OCI-LY7 (cell line): ENCODE measurements at regions not wholly inside any gene's neighbourhood (a gene's known extent, or its start where the extent isn't known, plus 50 kb on each side); places are given as distances from the start of the nearest gene placed in this dataset.

Experiments
- BruUV-seq: library from RNA; stranded (reverse); fragments of 400-500 nt; replicated peaks from 2 replicates; lab custom pipeline; 2021; lab: Mats Ljungman, UMichigan
- CTCF ChIA-PET: fragments of 300-600 bp; sonication (Branson Sonifier 250); formaldehyde crosslinking; loops from one replicate; lab custom pipeline; 2022; ENCODE audit warnings: antibody characterized with exemption; ENCODE audit not compliant: unreplicated experiment; lab: Charles Lee
- POLR2A ChIA-PET: fragments of 300-600 bp; sonication (Branson Sonifier 250); formaldehyde crosslinking; loops from one replicate; lab custom pipeline; 2022; ENCODE audit warnings: antibody characterized with exemption; lab: Charles Lee
- DNase-seq: peaks from one replicate; pipeline ENCODE4 v3.0.0-alpha.2; 2015; ENCODE audit warnings: low spot score
- H2AFZ ChIP-seq: fragments of 200-600 bp; sonication (generic), shearing (Covaris generic); 2 replicates; pipeline ENCODE4 v1.6.1; 2014; ENCODE audit warnings: mild to moderate bottlenecking, antibody characterized with exemption, low read length, moderate library complexity
- H3K27ac ChIP-seq: fragments of 200-600 bp; sonication (generic); 2 replicates; pipeline ENCODE4 v1.5.1; 2014; ENCODE audit warnings: mixed run types, low read depth, mild to moderate bottlenecking, moderate library complexity, low read length, inconsistent platforms; ENCODE audit not compliant: poor library complexity, severe bottlenecking
- H3K36me3 ChIP-seq: fragments of 200-600 bp; sonication (generic); 2 replicates; pipeline ENCODE4 v1.6.1; 2014; ENCODE audit warnings: mild to moderate bottlenecking, antibody characterized with exemption, low read length, moderate library complexity, mixed read lengths; ENCODE audit not compliant: insufficient read depth
- H3K4me1 ChIP-seq: fragments of 200-600 bp; sonication (generic); 2 replicates; pipeline ENCODE4 v1.5.1; 2014; ENCODE audit warnings: mild to moderate bottlenecking, low read length; ENCODE audit not compliant: insufficient read depth, poor library complexity, severe bottlenecking
- H3K4me2 ChIP-seq: fragments of 200-600 bp; sonication (generic); 2 replicates; pipeline ENCODE4 v1.6.1; 2014; ENCODE audit warnings: mild to moderate bottlenecking, low read length
- H3K4me3 ChIP-seq: fragments of 200-600 bp; sonication (generic); 2 replicates; pipeline ENCODE4 v1.5.1; 2014; ENCODE audit warnings: mild to moderate bottlenecking, low read depth, low read length; ENCODE audit not compliant: poor library complexity, severe bottlenecking
- H3K79me2 ChIP-seq: fragments of 200-600 bp; sonication (generic); 2 replicates; pipeline ENCODE4 v1.6.1; 2016; ENCODE audit warnings: low read depth, mild to moderate bottlenecking, low read length, moderate library complexity, mixed read lengths; ENCODE audit not compliant: insufficient read depth
- H3K9me2 ChIP-seq: fragments of 200-600 bp; sonication (generic); 2 replicates; pipeline ENCODE4 v1.6.1; 2016; ENCODE audit warnings: mild to moderate bottlenecking, low read length, mixed read lengths; ENCODE audit not compliant: insufficient read depth
- H3K9me3 ChIP-seq: fragments of 200-600 bp; sonication (generic); 2 replicates; pipeline ENCODE4 v1.6.1; 2014; ENCODE audit warnings: mild to moderate bottlenecking, mixed run types, low read length, mixed read lengths
- H4K20me1 ChIP-seq: fragments of 200-600 bp; sonication (generic); 2 replicates; pipeline ENCODE4 v1.6.1; 2014; ENCODE audit warnings: mild to moderate bottlenecking, antibody characterized with exemption, low read length, moderate library complexity, mixed read lengths; ENCODE audit not compliant: insufficient read depth
- CTCF ChIP-seq: fragments of 200-600 bp; sonication (generic); conservative IDR thresholded peaks from 2 replicates; pipeline ENCODE4 v1.5.1; 2014; ENCODE audit warnings: mild to moderate bottlenecking, antibody characterized with exemption, low read length, moderate library complexity, mixed read lengths
- EZH2phosphoT487 ChIP-seq: fragments of 200-600 bp; sonication (generic); IDR thresholded peaks from 2 replicates; pipeline ENCODE4 v1.6.1; 2018; ENCODE audit warnings: low read depth, borderline replicate concordance, mild to moderate bottlenecking, mixed run types, antibody characterized with exemption, low read length, moderate library complexity, mixed read lengths
- intact Hi-C: fragments of 100-400 bp; cut with micrococcal nuclease; formaldehyde crosslinking; loops from one replicate; pipeline ENCODE4 v1.10.0; 2022; ENCODE audit not compliant: unreplicated experiment

DNA sequence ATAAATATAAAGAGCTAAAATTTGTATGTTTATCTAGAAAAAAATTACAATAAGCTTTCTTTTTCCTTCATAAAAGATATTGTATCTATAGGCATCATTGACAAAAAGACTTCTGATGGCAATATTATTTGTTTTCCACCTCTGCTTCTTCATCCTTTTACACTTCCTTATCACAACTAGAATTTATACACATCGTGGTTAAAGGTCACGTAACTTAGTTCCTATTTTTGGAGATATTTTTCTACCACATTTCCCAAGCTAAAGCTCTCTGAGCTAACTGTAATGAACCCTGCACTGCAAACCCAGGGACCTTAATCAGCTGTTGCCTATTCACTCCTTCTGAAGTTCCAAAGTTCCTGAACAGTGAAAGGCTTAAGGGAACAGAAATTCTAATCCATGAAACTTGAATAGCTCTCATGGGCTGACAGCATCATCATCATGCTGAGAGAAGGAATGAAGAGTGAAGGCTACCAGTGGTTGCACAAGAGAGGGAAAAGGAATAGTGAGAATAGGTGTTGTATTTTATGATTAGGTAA lies 106.1 kb upstream of the SLC13A1 start:
- CTCF ChIA-PET: no interaction called here
- TF ChIP-seq CTCF (no peak), EZH2phosphoT487 (no peak)
- no TSS peak for BruUV-seq

DNA sequence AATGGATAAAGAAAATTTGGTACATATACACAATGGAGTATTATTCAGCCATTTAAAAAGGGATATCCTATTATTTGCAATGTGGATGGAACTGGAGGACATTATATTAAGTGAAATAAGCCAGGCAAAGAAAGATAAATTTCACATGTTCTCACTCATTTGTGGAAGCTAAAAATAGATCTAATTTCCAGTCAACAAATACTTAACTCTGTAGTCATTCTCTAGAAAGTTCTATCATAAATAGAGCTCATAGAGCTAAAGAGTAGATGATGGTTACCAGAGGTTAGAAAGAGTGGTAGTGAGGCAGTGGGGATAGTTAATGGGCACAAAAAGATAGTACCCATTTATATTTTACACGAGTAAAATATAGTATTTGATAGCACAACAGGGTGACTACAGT lies 104.2 kb upstream of the SLC13A1 start:
- no peaks in the 10 kb centered on the region for H3K4me1 ChIP-seq
- no peak overlapping the region for H3K4me2 ChIP-seq
- no peaks in the 10 kb centered on the region for H3K79me2 ChIP-seq
- H2AFZ ChIP-seq: no peak overlapping the region
- no peak for DNase-seq
- no peaks in the 10 kb centered on the region for H4K20me1 ChIP-seq
- CTCF ChIA-PET: no interaction called here
- intact Hi-C loops: no loop called here
- H3K9me2 ChIP-seq: no peaks in the 10 kb centered on the region
- H3K27ac ChIP-seq: no peak overlapping the region
- H3K36me3 ChIP-seq: no peaks in the 10 kb centered on the region
- TF ChIP-seq EZH2phosphoT487 (no peak), CTCF (no peak)
- POLR2A ChIA-PET: no interaction called here
- no peak overlapping the region for H3K4me3 ChIP-seq
- H3K9me3 ChIP-seq: no peaks in the 10 kb centered on the region
- no TSS peak for BruUV-seq

More for the DNA sequence above, 106.1 kb upstream of the SLC13A1 start:
- Histone ChIP-seq H3K79me2 (no peaks in the 10 kb centered on the region), H4K20me1 (no peaks in the 10 kb centered on the region), H3K27ac (no peak overlapping the region), H3K4me3 (no peak overlapping the region), H3K9me2 (no peaks in the 10 kb centered on the region), H3K36me3 (no peaks in the 10 kb centered on the region), H3K4me1 (no peaks in the 10 kb centered on the region), H2AFZ (no peak overlapping the region), H3K4me2 (no peak overlapping the region), H3K9me3 (no peaks in the 10 kb centered on the region)
- intact Hi-C loops: no loop called here
- POLR2A ChIA-PET: no interaction called here
- DNase-seq: no peak

DNA sequence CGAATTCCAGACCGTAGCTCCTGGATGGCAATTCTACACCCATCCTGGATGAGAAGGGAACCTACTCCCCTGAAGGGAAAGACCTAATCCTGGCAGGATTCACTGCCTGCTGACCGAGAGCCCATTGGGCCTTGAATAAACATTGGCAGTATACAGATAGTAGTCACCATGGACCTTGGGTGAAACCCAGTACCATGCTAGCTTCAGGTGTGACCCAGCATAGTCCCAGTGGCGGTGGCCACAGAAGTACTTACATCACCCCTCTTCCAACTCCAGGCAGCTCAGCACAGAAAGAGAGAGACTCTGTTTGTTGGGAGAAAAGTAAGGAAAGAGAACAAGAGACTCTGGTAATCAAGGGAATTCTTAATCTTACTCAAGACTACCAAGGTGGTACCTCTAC lies 97.2 kb upstream of the SLC13A1 start:
- Histone ChIP-seq H3K27ac (no peak overlapping the region), H3K9me3 (no peaks in the 10 kb centered on the region), H3K4me2 (no peak overlapping the region), H4K20me1 (no peaks in the 10 kb centered on the region), H3K79me2 (no peaks in the 10 kb centered on the region), H3K36me3 (no peaks in the 10 kb centered on the region), H3K9me2 (no peaks in the 10 kb centered on the region), H3K4me1 (no peaks in the 10 kb centered on the region), H2AFZ (no peak overlapping the region), H3K4me3 (no peak overlapping the region)
- ChIA-PET CTCF (no interaction called here), POLR2A (no interaction called here)
- BruUV-seq: no TSS peak
- DNase-seq: no peak
- TF ChIP-seq EZH2phosphoT487: no peak
- TF ChIP-seq CTCF: no peak
- intact Hi-C loops: no loop called here
